H7 (cell line): ENCODE measurements at regions not wholly inside any gene's neighbourhood (a gene's known extent, or its start where the extent isn't known, plus 50 kb on each side); places are given as distances from the start of the nearest gene placed in this dataset.
"Not testable (repeated sequence)": the region's sequence is repeated elsewhere in the genome, so short reads cannot be mapped to it uniquely, and the experiment has no call there.

Source experiments
- DNase-seq: peaks from one replicate; pipeline ENCODE4 v3.0.0; 2012
- H3K27me3 ChIP-seq: 2 replicates; pipeline ENCODE4 v1.6.0; 2011; ENCODE audit warnings: mild to moderate bottlenecking, low read length; ENCODE audit not compliant: control insufficient read depth, insufficient read depth
- H3K36me3 ChIP-seq: replicated peaks from 2 replicates; pipeline ENCODE4 v1.5.1; 2011; ENCODE audit warnings: low read length; ENCODE audit not compliant: control insufficient read depth, insufficient read depth
- H3K4me3 ChIP-seq: 2 replicates; pipeline ENCODE4 v1.5.1; 2011; ENCODE audit warnings: low read depth, mild to moderate bottlenecking, control low read depth, low read length, moderate library complexity; ENCODE audit not compliant: insufficient read depth

- Histone ChIP-seq H3K4me3 (no peak overlapping the region), H3K36me3 (no peaks in the 10 kb centered on the region), H3K27me3 (no peaks in the 10 kb centered on the region)
- DNase-seq: no peak
Measured at GRCh38 chr12:32981139-32981538, 84.6 kb upstream of the PKP2 start.

GRCh38 chr12:32975122-32975521, 78.5 kb upstream of the PKP2 start:
- DNase-seq: no peak
- no peaks in the 10 kb centered on the region for H3K36me3 ChIP-seq
- no peak overlapping the region for H3K4me3 ChIP-seq

GRCh38 chr12:32970465-32971110, 74.0 kb upstream of the PKP2 start:
- Histone ChIP-seq H3K27me3 (no peaks in the 10 kb centered on the region), H3K36me3 (no peaks in the 10 kb centered on the region), H3K4me3 (no peak overlapping the region)
- no peak for DNase-seq

More at GRCh38 chr12:32975122-32975521, 78.5 kb upstream of the PKP2 start:
- H3K27me3 ChIP-seq: no peaks in the 10 kb centered on the region

- no peaks in the 10 kb centered on the region for H3K36me3 ChIP-seq
- DNase-seq: no peak
- H3K4me3 ChIP-seq: no peak overlapping the region
- H3K27me3 ChIP-seq: no peaks in the 10 kb centered on the region
Measured at GRCh38 chr12:32964981-32965585, 68.5 kb upstream of the PKP2 start.

- not testable (repeated sequence) for DNase-seq, H3K4me3 ChIP-seq, H3K36me3 ChIP-seq, H3K27me3 ChIP-seq
Measured at GRCh38 chr12:32956418-32956817, 59.8 kb upstream of the PKP2 start.

GRCh38 chr12:32952681-32953080, 56.1 kb upstream of the PKP2 start:
- H3K27me3 ChIP-seq: no peaks in the 10 kb centered on the region
- no peak for DNase-seq
- no peaks in the 10 kb centered on the region for H3K36me3 ChIP-seq
- no peak overlapping the region for H3K4me3 ChIP-seq

DNA sequence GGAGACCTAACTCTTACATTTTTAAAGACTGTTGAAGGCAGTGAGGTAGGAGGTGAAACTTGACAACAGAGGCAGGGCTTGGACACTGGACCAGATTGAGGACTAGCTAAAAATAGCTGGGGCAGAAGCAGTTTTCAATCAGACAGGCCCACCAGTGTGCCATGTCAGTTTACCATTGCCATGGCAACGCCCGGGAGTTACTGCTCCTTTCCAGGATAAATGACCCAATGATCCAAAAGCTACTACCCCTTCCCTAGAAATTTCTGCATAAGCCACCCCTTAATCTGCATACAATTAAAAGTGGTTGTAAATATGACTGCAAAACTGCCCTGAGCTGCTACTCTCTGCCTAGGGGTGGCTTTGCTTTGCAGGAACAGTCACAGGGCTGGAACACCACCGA, 53.2 kb upstream of the PKP2 start:
- Histone ChIP-seq H3K27me3 (no peaks in the 10 kb centered on the region), H3K36me3 (no peaks in the 10 kb centered on the region), H3K4me3 (no peak overlapping the region)
- no peak for DNase-seq

DNA sequence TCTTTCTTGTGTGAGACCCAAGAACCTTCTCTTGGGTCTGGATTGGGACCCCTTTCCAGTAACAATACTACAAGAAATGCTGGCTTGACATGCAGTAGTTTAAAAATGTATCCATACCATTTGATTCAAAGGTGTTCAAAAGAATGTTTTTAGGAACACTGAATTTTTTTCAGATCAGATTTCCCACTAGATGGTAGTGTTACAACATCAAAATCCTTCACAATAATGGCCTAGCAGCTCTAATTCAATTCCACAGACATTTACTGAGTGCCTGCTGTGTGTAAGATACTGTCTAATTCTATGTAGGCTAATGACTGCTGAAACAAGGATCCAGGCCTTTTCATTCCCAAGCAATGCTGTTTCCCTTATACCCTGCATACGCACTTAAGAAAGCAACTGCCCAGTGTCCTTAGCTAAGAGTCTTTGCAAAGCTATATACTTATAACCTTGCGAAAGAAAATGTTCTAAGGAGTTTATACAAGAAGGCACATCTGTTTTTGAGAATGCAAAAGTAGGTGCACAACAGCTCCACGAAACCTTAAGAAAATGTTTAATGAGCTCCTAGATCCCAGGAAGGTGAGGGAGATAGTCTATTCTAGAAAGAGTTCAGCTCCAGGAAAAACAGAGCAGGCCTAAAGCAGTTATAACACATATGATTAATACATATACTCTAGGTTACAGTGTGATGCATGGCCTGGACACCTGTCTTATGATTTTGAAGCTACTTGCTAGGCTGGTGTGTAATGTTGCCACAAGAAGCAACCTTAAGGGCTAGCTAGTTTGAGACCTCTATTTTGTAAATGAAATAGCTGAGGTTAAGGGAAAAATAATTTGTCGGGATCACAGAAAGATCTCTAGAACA, 50.9 kb upstream of the PKP2 start:
- DNase-seq: peak; percentile 30
- H3K36me3 ChIP-seq: no peaks in the 10 kb centered on the region
- H3K27me3 ChIP-seq: no peaks in the 10 kb centered on the region
- H3K4me3 ChIP-seq: no peak overlapping the region

DNA sequence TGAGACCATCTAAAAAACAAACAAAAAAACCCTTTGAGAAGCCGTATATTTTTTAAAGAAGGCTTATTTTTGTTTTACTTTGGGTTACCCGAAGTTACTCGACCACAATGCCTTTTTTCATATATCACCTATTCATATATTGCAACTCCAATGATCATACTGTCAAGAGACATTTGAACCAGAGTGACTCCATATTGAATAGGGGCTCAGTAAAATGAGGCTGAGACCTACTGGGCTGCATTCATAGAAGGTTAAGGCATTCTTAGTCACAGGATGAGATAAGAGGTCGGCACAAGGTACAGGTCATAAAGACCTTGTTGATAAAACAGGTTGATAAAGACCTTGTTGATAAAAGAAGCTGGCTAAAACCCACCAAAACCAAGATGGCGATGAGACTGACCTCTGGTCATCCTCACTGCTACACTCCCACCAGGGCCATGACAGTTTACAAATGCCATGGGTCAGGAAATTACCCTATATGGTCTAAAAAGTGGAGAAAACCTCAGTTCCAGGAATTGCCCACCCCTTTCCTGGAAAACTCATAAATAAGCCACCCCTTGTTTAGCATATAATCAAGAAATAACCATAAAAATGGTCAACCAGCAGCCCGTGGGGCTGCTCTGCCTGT, 50.0 kb upstream of the PKP2 start:
- Histone ChIP-seq H3K36me3 (no peaks in the 10 kb centered on the region), H3K4me3 (no peak overlapping the region), H3K27me3 (no peaks in the 10 kb centered on the region)
- no peak for DNase-seq
